Body of pancreas (tissue), 4 donors: ENCODE measurements at regions not wholly inside any gene's neighbourhood (a gene's known extent, or its start where the extent isn't known, plus 50 kb on each side); places are given as distances from the start of the nearest gene placed in this dataset.

Source experiments
- CTCF ChIP-seq, 7 experiments: fragments of 450-650 bp in 4 of 7; fragments of 200-600 bp in 3 of 7; sonication (generic) in 3 of 7; IDR thresholded peaks; one replicate each; pipeline ENCODE4 v1.5.1; 2016 to 2019; ENCODE audit warnings: antibody characterized with exemption in 7 of 7
- POLR2A ChIP-seq, 3 donors: fragments of 450-650 bp; IDR thresholded peaks; one replicate each; pipeline ENCODE4 v1.6.1; 2016; ENCODE audit warnings: antibody characterized with exemption in 3 of 3, mild to moderate bottlenecking in 2 of 3

DNA sequence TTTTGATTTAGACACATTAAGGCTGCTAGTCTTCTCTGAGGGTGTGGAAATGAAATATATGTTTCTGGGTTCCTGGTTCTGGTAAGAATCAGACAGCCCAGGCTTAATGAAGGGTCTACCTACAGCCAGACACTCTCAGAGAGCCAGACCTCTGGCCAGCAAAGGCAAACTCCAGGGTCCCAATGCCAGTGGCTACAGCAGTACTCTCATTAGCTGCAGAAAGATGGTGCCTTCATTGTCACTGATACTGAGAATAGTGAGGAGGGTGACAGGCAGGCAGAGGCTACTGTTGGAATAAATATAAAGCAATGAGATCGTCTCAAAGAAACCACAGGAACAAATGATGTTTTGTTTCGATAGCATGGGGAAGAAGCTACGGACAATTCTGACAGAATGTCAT, 437.6 kb downstream of the GPM6A start:
- no peak for TF ChIP-seq CTCF (IDR thresholded peaks at IDR 0.05)
- no peak for TF ChIP-seq POLR2A (IDR thresholded peaks at IDR 0.05)
